GM18867 (cell line): ENCODE measurements at regions not wholly inside any gene's neighbourhood (a gene's known extent, or its start where the extent isn't known, plus 50 kb on each side); places are given as distances from the start of the nearest gene placed in this dataset.
"Not testable (repeated sequence)": the region's sequence is repeated elsewhere in the genome, so short reads cannot be mapped to it uniquely, and the experiment has no call there.

ENCODE experiments used
- ATAC-seq: cut with Tn5 transposase; IDR thresholded peaks from one replicate; pipeline ENCODE4 v1.9.1; 2021; ENCODE audit warnings: mild to moderate bottlenecking, moderate library complexity; ENCODE audit not compliant: unreplicated experiment

GRCh38 chr19:28638445-28638844 lies 574.5 kb downstream of the UQCRFS1 start:
- no peak for ATAC-seq

GRCh38 chr19:28636706-28637105 lies 576.2 kb downstream of the UQCRFS1 start:
- no peak for ATAC-seq

- ATAC-seq, result no peak
These were observed 576.8 kb downstream of the UQCRFS1 start for GRCh38 chr19:28636016-28636629.

DNA sequence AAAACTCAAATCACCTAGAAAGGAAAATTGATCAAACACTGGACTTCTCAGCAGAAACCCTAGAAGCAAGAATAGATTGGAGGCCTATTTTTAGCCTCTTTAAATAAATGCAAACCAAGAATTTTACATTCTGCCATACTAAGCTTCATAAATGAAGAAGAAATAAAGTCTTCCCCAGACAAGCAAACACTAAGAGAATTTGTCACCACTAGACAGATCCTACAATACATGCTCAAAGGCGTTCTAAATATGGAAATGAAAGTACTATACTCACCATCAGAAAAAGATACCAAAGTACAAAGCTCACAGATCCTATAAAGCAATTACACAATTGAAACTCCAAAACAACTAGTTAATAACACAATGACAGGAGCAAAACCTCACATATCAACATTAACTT lies 578.1 kb downstream of the UQCRFS1 start:
- no peak for ATAC-seq

DNA sequence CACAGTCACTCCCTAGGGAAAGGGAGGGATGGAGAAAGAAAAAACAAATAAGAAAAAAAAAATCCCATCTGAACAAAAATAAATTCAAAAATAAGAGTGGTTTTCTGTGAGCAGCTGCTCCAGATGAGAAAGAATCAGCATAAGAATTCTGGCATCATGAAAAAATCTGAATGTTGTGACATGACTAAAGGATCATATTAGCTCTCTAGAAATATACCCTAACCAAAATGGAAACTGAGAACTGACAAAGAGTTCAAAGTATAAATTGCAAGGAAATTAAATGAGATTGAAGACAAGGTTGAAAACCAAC lies 579.0 kb downstream of the UQCRFS1 start:
- no peak for ATAC-seq

- ATAC-seq, result no peak
These were observed 579.5 kb downstream of the UQCRFS1 start for GRCh38 chr19:28633319-28634018.

DNA sequence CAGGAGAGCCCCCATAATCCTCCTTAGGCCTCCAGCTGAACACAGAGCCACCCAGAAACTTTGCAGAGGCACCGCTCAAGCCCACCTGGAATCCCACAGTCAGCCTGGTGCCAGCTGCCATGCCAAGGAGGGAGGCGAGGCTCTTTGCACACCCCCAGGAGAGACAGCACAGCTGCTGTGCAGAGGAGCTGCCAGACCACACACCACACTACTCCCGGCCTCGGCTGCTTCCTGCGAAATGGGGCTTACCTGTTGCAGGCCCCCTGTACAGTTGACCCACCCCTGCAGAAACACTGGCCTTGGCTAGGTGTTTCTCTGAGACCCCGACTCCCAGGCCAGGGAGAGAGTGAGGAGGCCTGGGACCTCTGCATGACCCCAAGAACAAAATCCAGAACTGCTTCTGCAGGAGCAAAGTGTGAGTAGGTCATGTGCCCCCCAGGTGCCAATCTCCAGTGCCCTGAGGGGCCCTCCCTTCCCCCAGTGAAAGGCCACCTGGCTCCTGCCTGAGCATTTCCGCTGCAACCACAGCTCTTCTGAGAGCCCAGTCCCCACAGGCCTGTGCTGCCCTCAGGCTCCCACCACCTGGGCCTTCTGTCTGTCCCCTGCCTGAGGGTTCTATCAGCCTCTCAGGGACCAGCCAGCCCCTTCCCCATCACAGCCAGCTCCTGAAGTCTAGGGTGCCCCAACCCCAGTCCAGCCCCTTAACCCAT lies 580.4 kb downstream of the UQCRFS1 start:
- ATAC-seq, result no peak

GRCh38 chr19:28631961-28632360 lies 581.0 kb downstream of the UQCRFS1 start:
- ATAC-seq, result no peak

DNA sequence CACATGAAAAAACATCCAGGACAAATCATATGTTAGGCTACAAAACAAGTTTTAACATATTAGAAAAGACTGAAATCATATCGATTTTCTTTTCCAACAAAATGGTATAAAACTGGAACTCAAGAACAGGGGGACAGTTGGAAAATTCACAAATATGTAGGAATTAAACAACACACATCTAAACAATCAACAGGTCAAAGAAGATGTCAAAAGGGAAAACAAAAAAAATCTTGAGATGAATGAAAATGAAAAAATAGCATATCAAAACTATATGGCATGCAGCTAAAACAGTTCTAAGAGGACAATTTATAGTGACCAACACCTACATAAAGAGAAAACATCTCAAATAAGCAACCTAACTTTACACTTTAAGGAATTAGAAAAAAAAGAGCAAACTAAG lies 585.3 kb downstream of the UQCRFS1 start:
- no peak for ATAC-seq

- ATAC-seq, result not testable (repeated sequence)
These were observed 586.5 kb downstream of the UQCRFS1 start for GRCh38 chr19:28626407-28626806.

- ATAC-seq, result no peak
These were observed 593.0 kb downstream of the UQCRFS1 start for GRCh38 chr19:28619816-28620429.

GRCh38 chr19:28618504-28618903 lies 594.4 kb downstream of the UQCRFS1 start:
- ATAC-seq, result no peak

DNA sequence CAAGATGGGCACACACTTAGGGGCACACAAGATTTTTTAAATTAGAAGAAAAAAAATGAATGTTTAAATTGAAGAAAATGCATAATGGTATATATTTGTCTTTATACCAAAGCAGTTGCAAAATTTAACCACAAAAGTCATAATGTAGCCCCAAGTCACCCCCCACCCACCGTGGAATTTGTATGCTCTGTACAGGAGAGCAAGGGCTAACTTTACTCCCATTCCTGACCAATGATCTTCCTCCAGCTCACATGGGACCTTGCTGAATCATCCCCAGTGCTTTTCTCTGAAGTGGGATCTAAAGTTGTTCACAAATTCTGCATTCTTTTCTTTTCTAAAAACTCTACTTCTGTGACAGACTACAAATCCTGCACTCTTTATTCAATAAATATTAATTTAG lies 597.0 kb downstream of the UQCRFS1 start:
- no peak for ATAC-seq

DNA sequence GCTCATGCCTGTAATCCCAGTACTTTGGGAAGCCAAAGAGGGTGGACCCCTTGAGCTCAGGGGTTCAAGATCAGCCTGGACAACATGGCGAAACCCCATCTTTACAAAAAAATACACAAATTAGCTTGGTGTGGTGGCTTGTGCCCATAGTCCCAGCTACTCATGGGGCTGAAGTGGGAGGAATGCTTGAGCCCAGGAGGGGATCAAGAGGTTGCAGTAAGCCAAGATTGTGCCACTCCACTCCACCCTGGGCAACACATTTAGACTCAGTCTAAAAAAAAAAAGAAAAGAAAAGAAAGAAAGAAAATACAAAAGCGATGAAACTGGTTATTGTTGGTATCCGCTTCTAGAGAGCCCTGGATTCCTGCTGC lies 597.4 kb downstream of the UQCRFS1 start:
- no peak for ATAC-seq

- no peak for ATAC-seq
These were observed 598.1 kb downstream of the UQCRFS1 start for GRCh38 chr19:28614634-28615545.

GRCh38 chr19:28612275-28612769 lies 600.6 kb downstream of the UQCRFS1 start:
- ATAC-seq, result no peak

GRCh38 chr19:28611227-28611914 lies 601.6 kb downstream of the UQCRFS1 start:
- not testable (repeated sequence) for ATAC-seq

- no peak for ATAC-seq
These were observed 602.2 kb downstream of the UQCRFS1 start for GRCh38 chr19:28610731-28611130.

DNA sequence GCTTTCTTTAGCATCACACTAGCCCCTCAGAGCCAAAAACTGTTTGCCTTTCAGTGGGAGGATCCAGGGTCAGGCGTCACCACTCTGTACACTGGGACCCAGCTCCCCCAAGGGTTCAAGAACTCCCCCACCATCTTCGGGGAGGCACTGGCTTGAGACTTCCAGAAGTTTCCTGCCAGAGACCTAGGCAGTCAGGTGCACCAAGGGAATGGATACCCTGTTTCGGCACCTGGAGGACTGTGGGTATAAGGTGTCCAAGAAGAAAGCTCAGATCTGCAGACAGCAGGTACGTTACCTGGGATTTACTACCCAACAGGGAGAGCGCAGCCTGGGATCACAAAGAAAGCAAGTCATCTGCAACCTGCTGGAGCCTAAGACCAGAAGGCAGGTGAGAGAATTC lies 603.0 kb downstream of the UQCRFS1 start:
- no peak for ATAC-seq

DNA sequence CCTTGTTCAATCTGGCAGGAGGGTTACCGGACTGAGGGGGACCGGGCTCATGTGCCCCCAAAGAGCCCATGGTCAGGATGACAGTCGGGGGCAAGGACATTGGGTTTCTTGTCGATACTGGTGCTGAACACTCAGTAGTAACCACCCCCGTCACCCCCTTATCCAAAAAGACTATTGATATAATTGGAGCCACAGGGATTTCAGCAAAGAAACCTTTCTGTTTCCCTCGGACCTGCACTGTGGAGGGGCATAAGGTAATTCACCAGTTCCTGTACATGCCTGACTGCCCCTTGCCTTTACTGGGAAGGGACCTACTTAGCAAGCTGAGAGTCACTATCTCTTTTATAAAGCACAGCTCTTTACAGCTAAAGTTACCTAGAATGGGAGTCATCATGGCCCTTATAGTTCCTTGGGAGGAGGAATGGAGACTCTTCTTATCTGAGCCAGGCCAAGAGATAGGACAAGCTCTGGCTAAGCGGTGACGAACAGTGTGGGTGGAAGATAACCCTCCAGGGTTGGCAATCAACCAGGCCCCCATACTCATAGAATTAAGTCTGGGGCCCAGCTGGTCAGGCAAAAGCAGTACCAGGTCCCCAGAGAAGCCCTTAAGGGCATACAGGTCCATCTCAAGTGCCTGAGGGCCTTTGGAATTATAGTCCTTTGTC lies 603.7 kb downstream of the UQCRFS1 start:
- no peak for ATAC-seq
